Panc1 (cell line): ENCODE measurements at regions not wholly inside any gene's neighbourhood (a gene's known extent, or its start where the extent isn't known, plus 50 kb on each side); places are given as distances from the start of the nearest gene placed in this dataset.

ENCODE experiments used
- ATAC-seq: fragments of 200-7000 bp; cut with Tn5 transposase; 2 replicates; pipeline ENCODE4 v1.9.1; 2020; ENCODE audit warnings: mild to moderate bottlenecking, moderate library complexity
- BruUV-seq: library from RNA; stranded (reverse); fragments of 400-500 nt; replicated peaks from 2 replicates; lab custom pipeline; 2021; lab: Mats Ljungman, UMichigan
- CTCF ChIA-PET: fragments of 300-600 bp; sonication (Branson Sonifier 250); formaldehyde crosslinking; loops from one replicate; lab custom pipeline; 2022; ENCODE audit warnings: antibody characterized with exemption; lab: Charles Lee
- POLR2A ChIA-PET: fragments of 300-600 bp; sonication (Branson Sonifier 250); formaldehyde crosslinking; loops from one replicate; lab custom pipeline; 2022; ENCODE audit warnings: antibody characterized with exemption; lab: Charles Lee
- DNase-seq: peaks from one replicate; pipeline ENCODE4 v3.0.0-alpha.2; 2010; ENCODE audit warnings: low read depth, low spot score
- H3K27ac ChIP-seq: 2 replicates; pipeline ENCODE4 v1.5.1; 2011; ENCODE audit warnings: mild to moderate bottlenecking, low read length, inconsistent platforms
- H3K27me3 ChIP-seq: fragments of 200-500 bp; sonication (Bioruptor generic); 2 replicates; pipeline ENCODE4 v1.6.0; 2014; ENCODE audit warnings: low read length, inconsistent platforms; ENCODE audit not compliant: control insufficient read depth, insufficient read depth
- H3K36me3 ChIP-seq: fragments of 200-500 bp; sonication (Bioruptor generic); 2 replicates; pipeline ENCODE4 v1.5.1; 2014; ENCODE audit warnings: inconsistent platforms, mild to moderate bottlenecking, low read length, moderate library complexity; ENCODE audit not compliant: control insufficient read depth, insufficient read depth
- H3K4me1 ChIP-seq: 2 replicates; pipeline ENCODE4 v1.5.1; 2011; ENCODE audit warnings: inconsistent platforms, mild to moderate bottlenecking, low read length, moderate library complexity; ENCODE audit not compliant: control insufficient read depth, insufficient read depth
- H3K4me3 ChIP-seq, 2 experiments: 2 replicates each; pipeline ENCODE4 v1.5.1; 2011 to 2012; ENCODE audit warnings: low read depth in 2 of 2, low read length in 2 of 2, mild to moderate bottlenecking in 2 of 2, inconsistent platforms in 1 of 2, moderate library complexity in 1 of 2
- H3K9me3 ChIP-seq: fragments of 200-500 bp; sonication (Bioruptor generic); 2 replicates; pipeline ENCODE4 v1.5.1; 2014; ENCODE audit warnings: low read depth, mild to moderate bottlenecking, inconsistent platforms, low read length, moderate library complexity; ENCODE audit not compliant: control insufficient read depth, insufficient read depth
- CTCF ChIP-seq: fragments of 450-650 bp; IDR thresholded peaks from 2 replicates; pipeline ENCODE4 v1.5.1; 2017; ENCODE audit warnings: mild to moderate bottlenecking
- POLR2AphosphoS5 ChIP-seq: IDR thresholded peaks from 2 replicates; pipeline ENCODE4 v1.6.1; 2012; ENCODE audit warnings: mild to moderate bottlenecking, low read depth, low read length, moderate library complexity
- SIN3A ChIP-seq: IDR thresholded peaks from 2 replicates; pipeline ENCODE4 v1.6.1; 2012; ENCODE audit warnings: low read depth, mild to moderate bottlenecking, low read length, moderate library complexity, borderline replicate concordance; ENCODE audit not compliant: insufficient read depth
- TCF7L2 ChIP-seq: IDR thresholded peaks from 2 replicates; pipeline ENCODE4 v1.6.1; 2011; ENCODE audit warnings: mild to moderate bottlenecking, low read depth, low read length, inconsistent platforms
- in situ Hi-C: cut with HindIII; loops from 2 replicates; pipeline ENCODE4 v1.10.0; 2016; ENCODE audit warnings: low sequenced_read_pairs, low pct_unique_long_range_greater_than_20kb
- intact Hi-C: fragments of 100-400 bp; cut with micrococcal nuclease; formaldehyde crosslinking; loops from one replicate; pipeline ENCODE4 v1.10.0; 2022; ENCODE audit not compliant: unreplicated experiment
- TF ChIP-seq, protein P1 (sequence below), 2 experiments: IDR thresholded peaks; 2 replicates each; pipeline ENCODE4 v1.6.1; 2011 to 2012; ENCODE audit warnings: low read depth in 2 of 2, control low read depth in 1 of 2, low read length in 1 of 2, mild to moderate bottlenecking in 1 of 2, moderate library complexity in 1 of 2; ENCODE audit not compliant: insufficient read depth in 1 of 2

DNA sequence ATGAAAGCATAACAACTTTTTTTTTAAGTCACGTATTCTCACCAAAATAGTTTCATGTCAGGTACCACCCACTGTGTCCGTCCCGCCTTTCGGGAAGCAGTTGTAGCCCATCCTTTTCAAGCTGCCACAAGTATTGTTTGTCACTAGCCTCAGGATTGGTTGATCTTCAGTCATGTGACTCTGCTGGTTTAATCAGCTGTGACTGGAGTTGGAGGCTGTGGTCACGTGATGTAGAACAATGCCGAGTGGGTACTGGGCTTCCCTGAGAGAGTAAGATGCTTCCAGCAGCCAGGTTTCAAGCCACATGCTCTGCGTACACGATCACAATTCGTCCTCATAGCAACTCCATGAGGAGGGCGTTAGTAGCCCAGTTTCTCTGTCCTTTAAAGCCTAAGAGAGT is 83.0 kb upstream of the WSCD2 start:
- CTCF ChIA-PET, result no interaction called here
- intact Hi-C loops, result no loop called here

DNA sequence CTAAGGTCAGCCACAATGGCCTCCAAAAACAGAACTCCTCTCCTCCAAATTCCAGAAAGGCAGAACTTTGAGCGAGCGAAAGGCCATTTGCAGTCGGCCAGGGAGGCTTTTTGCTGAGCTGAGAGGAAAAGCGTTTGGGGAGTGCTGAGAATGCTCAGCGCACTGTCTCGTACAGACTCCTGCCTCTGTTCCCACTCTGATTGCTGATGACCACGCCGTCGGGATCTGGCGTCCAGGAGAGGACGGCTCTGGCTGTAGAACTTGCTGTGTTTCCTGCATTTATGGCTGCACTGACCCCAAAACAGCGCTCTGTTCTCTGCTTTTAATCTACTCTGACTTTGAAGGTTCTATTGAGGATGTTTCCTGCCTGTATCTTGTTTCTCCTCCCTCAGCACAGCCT is 82.4 kb upstream of the WSCD2 start:
- intact Hi-C loops, result no loop called here
- H3K4me1 ChIP-seq, result no peaks in the 10 kb centered on the region
- H3K27me3 ChIP-seq, result no peaks in the 10 kb centered on the region

More for the DNA sequence above, 83.0 kb upstream of the WSCD2 start:
- Histone ChIP-seq H3K4me1 (no peaks in the 10 kb centered on the region), H3K36me3 (no peaks in the 10 kb centered on the region), H3K27me3 (no peaks in the 10 kb centered on the region), H3K9me3 (no peaks in the 10 kb centered on the region), H3K27ac (no peak overlapping the region), H3K4me3 (no peak overlapping the region)
- DNase-seq (no peak), ATAC-seq (no peak)
- POLR2A ChIA-PET, result no interaction called here
- in situ Hi-C loops, result no loop called here
- TF ChIP-seq, protein P1, sequence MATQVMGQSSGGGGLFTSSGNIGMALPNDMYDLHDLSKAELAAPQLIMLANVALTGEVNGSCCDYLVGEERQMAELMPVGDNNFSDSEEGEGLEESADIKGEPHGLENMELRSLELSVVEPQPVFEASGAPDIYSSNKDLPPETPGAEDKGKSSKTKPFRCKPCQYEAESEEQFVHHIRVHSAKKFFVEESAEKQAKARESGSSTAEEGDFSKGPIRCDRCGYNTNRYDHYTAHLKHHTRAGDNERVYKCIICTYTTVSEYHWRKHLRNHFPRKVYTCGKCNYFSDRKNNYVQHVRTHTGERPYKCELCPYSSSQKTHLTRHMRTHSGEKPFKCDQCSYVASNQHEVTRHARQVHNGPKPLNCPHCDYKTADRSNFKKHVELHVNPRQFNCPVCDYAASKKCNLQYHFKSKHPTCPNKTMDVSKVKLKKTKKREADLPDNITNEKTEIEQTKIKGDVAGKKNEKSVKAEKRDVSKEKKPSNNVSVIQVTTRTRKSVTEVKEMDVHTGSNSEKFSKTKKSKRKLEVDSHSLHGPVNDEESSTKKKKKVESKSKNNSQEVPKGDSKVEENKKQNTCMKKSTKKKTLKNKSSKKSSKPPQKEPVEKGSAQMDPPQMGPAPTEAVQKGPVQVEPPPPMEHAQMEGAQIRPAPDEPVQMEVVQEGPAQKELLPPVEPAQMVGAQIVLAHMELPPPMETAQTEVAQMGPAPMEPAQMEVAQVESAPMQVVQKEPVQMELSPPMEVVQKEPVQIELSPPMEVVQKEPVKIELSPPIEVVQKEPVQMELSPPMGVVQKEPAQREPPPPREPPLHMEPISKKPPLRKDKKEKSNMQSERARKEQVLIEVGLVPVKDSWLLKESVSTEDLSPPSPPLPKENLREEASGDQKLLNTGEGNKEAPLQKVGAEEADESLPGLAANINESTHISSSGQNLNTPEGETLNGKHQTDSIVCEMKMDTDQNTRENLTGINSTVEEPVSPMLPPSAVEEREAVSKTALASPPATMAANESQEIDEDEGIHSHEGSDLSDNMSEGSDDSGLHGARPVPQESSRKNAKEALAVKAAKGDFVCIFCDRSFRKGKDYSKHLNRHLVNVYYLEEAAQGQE (IDR thresholded peaks at IDR 0.05; ENCODE audit: insufficient read depth in 1 of 2, low read depth in 2 of 2, low read length in 1 of 2), result no peak
- TF ChIP-seq CTCF, result no peak
- no peak for TF ChIP-seq SIN3A
- TF ChIP-seq POLR2AphosphoS5, result no peak
- TF ChIP-seq TCF7L2, result no peak
- no TSS peak for BruUV-seq

More for the DNA sequence above, 82.4 kb upstream of the WSCD2 start:
- in situ Hi-C loops, result no loop called here
- POLR2A ChIA-PET, result no interaction called here
- CTCF ChIA-PET, result no interaction called here
- no peak for ATAC-seq
- Histone ChIP-seq H3K27ac (no peak overlapping the region), H3K9me3 (no peaks in the 10 kb centered on the region), H3K36me3 (no peaks in the 10 kb centered on the region), H3K4me3 (no peak overlapping the region)
- TF ChIP-seq, protein P1 (IDR thresholded peaks at IDR 0.05; ENCODE audit: insufficient read depth in 1 of 2, low read depth in 2 of 2, low read length in 1 of 2), result no peak
- no peak for TF ChIP-seq TCF7L2
- no peak for TF ChIP-seq CTCF
- no peak for TF ChIP-seq POLR2AphosphoS5
- TF ChIP-seq SIN3A, result no peak
- no peak for DNase-seq
- BruUV-seq, result no TSS peak
